Spleen (tissue), 7 donors: ENCODE measurements at regions not wholly inside any gene's neighbourhood (a gene's known extent, or its start where the extent isn't known, plus 50 kb on each side); places are given as distances from the start of the nearest gene placed in this dataset.

Experiments
- CTCF ChIP-seq, 11 experiments: fragments of 200-600 bp in 7 of 11; fragments of 450-650 bp in 4 of 11; sonication (generic) in 4 of 11; IDR thresholded peaks in 8 of 11; conservative IDR thresholded peaks in 3 of 11; 1 replicate in 7 of 11; 2 replicates in 4 of 11; pipeline versions ENCODE4 v1.4.0 to v1.8.0; 2016 to 2021; ENCODE audit warnings: antibody characterized with exemption in 11 of 11, inconsistent platforms in 4 of 11, mild to moderate bottlenecking in 1 of 11
- POLR2A ChIP-seq, 3 donors: fragments of 450-650 bp; IDR thresholded peaks; one replicate each; pipeline ENCODE4 v1.5.1; 2017; ENCODE audit warnings: antibody characterized with exemption in 3 of 3, mild to moderate bottlenecking in 1 of 3
- POLR2AphosphoS5 ChIP-seq, 3 donors: sonication (generic); formaldehyde crosslinking; IDR thresholded peaks; one replicate each; pipeline ENCODE4 v1.5.1; 2017; ENCODE audit warnings: antibody characterized with exemption in 3 of 3
- donor health status: DM: no; HTN: no; CAD: no; lungs with moderate emphysema.
- donor health status: DM: no; HTN: no; CAD: no.
- donor health status: DM: no; HTN: no; CAD: no.

GRCh38 chr11:70692131-70692530 is 293.8 kb downstream of the CTTN start:
- TF ChIP-seq CTCF (IDR thresholded peaks at IDR 0.05 in 8 of 11, conservative IDR thresholded peaks at IDR 0.05 in 3 of 11) (no peak), POLR2A (IDR thresholded peaks at IDR 0.05) (no peak), POLR2AphosphoS5 (IDR thresholded peaks at IDR 0.05) (no peak)
